GM18519 (cell line): ENCODE measurements at regions not wholly inside any gene's neighbourhood (a gene's known extent, or its start where the extent isn't known, plus 50 kb on each side); places are given as distances from the start of the nearest gene placed in this dataset.
"Not testable (repeated sequence)": the region's sequence is repeated elsewhere in the genome, so short reads cannot be mapped to it uniquely, and the experiment has no call there.

Experiments used
- ATAC-seq: cut with Tn5 transposase; IDR thresholded peaks from one replicate; pipeline ENCODE4 v1.9.1; 2021; ENCODE audit warnings: mild to moderate bottlenecking, moderate library complexity; ENCODE audit not compliant: unreplicated experiment, low FRiP score

DNA sequence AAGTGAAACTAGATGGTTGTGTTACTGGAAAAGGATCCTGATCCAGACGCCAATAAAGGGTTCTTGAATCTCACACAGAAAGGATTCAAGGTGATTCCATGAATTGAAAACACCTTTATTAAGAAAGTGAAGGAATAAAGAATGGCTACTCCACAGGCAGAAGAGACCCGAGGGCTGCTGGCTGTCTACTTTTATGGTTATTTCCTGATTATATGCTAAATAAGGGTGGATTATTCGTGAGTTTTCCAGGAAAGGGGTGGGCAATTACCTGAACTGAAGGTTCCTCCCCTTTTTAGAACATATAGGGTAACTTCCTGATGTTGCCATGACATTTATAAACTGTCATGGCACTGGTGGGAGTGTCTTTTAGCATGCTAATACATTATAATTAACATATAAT is 50.9 kb upstream of the WARS2 start:
- no peak for ATAC-seq

DNA sequence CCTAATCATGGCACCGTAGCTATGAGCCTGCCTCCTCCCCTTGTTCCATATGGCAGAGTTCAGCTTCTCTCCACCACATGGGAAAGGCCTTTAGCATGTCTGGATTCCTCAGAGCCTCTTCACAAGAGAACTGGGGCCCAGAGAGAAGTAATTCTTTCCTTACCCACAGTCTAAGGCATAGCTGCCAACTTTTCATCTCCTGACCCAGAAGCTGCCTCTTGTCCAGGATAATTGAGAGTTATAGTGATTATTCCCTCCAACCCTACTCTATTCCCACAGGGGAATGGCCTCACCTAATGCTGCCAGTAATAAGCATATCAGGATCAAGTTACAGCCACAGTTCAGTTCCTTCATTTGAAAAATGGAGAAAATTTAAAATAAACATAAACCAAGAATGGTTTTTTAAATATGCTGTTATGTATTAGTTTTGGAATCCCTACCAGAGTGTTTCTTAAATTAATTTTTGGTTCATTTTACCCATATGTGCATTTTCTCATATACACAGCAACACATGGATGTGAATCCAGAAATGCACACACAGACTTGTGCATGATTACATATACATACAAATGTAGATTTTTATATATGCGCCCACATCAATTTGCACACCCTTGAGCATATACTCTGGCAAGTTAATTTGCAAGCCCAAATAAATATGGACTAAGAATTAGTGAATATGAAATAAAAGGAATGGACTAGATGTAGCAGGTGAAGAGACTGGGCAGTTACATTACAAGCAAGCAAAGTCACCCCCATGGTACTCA is 63.9 kb upstream of the WARS2 start:
- ATAC-seq = no peak

DNA sequence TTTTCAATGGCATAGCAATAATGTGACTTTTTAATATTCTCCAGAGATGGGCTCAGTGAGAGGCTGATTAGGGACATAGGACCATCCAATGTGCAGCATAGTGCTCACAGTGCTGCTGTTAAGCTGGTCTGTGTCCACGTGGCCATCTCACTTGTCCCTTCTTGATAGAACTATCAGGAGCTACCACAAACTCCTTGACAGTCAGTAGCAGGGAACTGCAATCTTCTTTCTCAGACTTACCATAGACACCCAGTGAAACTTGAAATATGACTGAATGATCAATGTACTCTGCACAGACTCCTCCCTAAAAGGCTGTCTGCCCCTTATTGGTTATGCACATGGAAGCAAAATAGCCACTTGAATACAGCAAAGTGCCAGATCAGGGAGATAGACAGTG is 64.5 kb upstream of the WARS2 start:
- no peak for ATAC-seq

DNA sequence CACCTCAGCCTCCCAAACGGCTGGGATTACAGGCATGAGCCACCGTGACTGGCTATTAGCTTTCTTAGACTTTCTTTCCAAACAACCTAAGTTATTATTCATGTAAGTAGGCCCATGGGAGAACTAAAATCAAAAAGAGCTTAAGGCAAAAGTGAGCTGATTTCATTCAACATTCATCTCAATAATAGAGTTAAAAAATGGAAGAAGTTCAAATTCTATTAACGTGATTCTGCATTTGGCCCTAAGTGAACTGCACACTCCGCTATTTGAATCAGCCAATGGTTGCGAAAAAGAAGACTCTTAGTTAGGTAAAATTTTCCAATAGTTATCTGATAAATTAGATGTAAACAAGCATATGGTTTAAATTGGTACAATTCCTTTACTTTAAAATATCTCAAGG is 68.6 kb upstream of the WARS2 start:
- no peak for ATAC-seq

DNA sequence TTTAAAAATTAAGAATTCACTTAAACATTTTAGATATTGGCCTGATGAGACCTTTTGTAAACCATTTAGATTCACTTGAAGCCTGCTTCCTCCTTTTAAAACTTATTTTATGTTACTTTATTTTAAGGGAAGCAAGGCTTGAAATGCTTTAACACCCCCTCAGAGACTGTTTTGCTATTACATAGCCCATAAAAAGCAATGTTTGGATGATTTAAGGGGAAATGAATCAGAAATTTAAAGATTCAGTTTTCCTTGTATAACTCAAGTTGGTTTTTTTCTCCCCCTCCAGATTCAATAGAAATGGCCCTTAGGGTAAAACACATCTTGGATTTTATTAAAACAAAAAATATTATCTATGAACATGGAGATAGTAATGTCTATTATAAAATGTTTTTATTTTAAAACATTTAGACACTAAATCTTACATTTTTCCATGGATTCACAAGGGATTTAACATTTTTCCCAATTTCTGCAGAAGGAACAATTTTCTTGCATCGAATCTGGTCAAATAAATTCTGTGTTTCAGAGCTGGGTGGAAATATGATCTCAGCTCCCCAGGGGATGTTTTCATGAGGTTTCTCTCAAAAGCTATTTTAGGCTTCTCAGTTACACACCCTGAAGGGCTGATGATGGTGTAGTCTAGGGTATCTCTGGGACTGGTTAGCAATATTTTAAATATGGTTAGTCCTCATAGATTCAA is 69.3 kb upstream of the WARS2 start:
- no peak for ATAC-seq

DNA sequence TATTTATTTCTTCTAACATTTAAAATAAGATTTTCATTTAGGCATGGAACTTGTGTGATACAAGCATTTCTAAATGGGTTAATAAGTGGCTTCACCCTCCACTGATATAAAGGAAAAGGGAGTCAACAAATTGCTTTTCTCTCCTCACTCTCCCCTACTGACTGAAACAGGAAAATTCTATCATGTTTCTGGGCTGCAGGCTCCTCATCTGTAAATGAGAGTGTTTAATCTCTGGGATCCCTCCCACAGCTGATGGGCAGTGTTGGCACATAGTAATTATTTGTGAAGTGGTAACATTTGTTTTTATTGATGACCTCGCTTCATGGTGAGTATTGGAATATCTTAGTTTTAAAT is 69.8 kb upstream of the WARS2 start:
- no peak for ATAC-seq

DNA sequence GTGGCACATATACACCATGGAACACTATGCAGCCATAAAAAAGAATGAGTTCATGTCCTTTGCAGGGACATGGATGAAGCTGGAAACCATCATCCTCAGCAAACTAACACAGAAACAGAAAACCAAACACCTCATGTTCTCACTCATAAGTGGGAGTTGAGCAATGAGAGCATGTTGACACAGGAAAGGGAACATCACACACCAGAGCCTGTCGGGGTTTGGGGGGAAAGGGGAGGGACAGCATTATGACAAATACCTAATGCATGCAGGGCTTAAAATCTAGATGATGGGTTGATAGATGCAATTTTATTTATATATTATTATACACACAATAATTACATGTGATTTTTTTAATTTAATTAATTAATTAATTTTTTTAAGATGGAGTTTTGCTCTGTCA is 72.8 kb upstream of the WARS2 start:
- ATAC-seq = not testable (repeated sequence)

DNA sequence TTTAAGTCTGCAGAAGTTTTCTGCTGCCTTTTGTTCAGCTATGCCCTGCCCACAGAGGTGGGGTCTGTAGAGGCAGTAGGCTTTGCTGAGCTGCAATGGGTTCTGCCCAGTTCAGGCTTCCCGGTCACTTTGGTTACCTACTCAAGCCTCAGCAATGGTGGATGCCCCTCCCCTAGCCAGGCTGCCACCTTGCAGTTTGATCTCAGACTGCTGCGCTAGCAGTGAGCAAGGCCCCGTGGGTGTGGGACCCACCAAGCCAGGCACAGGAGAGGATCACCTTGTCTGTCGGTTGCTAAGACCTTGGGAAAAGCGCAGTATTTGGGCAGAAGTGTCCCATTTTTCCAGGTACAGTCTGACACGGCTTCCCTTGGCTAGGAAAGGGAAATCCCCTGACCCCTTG is 74.5 kb upstream of the WARS2 start:
- ATAC-seq = not testable (repeated sequence)

DNA sequence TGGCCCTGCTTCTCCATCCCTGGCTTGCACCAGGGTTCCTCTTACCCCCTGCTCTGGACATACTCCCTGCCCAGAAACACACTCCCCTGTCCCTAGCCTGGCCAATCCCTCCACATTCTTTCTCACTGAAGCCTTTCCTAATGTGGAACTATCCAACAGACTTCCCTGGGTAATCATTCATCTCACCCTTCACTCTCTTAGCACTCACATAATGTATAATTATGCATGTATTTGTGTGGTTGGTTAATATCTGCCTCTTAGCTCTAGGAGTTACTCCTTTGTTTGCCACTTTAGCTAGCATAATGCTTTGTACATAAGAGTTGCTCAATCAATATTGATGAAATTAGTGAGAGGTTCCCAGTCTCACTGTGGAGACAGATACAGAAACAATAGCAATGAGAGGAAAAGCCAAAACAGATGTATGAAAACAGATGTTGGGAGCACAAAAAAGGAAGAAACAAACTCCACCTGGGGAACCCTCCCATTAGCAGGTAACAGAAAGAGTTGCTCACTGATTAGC is 76.9 kb upstream of the WARS2 start:
- ATAC-seq = no peak

DNA sequence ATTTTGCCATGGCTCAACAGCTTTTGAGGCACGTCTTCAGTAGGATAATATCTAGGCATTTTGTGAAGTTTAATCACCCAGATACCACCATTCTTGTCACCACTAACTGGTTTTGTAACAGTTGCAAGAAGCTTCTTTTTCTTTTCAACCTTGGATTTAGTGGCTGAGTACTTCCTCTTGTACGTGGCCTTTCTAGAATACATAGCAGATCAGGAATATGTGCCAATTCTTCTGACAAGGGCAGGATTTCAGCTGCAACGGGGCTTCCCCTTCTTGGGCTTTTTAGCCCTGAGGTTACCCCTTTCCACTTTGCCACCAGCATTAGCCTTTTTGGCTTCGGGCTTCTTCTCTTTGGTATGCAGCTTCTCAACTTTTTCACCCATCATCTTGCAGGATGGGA is 79.3 kb upstream of the WARS2 start:
- ATAC-seq = no peak

DNA sequence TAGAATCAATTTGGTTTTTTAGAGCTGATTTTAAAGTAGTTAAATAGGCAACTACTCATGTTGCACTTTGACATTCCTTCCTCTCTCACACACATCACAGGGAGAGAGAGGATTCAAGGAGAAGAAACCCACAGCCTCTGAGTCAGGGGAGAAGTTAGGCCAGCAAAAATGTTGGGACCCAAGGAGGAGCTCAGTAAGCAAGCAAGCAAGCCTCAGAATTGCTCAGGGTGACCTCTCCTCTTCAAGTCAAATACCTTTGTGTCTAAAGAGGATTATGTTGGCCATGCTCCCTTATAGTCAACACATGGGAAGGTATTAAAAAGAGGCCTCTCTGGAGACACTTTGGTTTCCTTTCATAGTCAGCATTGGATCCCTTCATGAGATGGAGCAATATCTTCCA is 80.5 kb upstream of the WARS2 start:
- no peak for ATAC-seq

DNA sequence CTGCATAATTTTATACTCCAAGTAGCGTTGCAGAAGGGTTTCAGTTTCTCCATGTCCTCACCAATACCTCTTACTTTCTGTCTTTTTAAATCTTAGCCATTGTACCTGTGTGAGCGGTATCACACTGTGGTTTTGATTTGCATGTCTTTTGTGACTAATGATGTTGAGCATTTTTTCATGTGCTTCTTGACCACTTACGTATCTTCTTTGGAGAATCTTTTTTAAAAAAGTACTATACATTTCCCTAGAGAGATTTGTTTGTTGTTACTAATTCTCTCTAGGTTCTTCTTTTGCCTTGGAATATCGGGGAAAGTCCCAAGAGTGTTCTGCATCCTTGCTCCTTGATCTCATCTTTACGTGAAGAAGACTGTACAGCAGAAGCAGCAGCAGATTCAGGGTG is 81.8 kb upstream of the WARS2 start:
- no peak for ATAC-seq

DNA sequence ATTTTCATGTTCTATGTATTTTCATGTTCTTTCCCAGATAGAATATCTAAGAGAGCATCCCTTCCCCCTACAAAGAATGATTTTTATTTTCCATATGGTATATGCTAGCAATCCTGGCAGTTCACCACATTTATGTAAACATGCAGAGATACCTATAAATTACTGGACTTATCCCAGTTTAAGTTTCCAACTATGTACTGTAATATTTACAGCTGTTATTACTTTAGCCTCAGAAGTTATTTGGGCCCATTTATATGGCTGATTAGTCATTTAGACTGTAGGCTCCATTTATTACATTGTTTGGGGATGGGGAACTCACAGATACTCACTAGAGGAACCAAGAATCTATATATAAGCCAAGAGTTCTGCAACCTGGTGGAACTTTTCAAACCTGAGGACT is 84.8 kb upstream of the WARS2 start:
- no peak for ATAC-seq

DNA sequence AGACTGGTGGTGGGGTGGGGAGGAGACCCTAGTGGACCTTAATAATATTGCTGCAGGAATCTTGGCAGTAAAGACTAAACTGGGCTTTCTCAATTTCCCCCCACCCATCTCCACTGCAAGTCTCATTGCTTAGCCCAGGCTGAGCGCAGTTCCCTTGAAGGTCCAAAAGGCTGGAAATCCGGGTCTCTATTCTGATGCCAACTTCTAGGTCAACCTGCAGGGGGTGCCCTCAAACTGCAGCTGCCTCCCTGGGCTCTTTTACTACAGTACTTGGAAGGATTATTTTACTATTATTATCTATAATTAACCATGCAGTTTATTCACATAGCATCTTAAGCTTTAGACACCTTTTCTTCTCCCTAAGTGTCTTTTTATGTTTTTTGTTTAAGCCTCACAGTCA is 85.4 kb upstream of the WARS2 start:
- ATAC-seq = no peak

DNA sequence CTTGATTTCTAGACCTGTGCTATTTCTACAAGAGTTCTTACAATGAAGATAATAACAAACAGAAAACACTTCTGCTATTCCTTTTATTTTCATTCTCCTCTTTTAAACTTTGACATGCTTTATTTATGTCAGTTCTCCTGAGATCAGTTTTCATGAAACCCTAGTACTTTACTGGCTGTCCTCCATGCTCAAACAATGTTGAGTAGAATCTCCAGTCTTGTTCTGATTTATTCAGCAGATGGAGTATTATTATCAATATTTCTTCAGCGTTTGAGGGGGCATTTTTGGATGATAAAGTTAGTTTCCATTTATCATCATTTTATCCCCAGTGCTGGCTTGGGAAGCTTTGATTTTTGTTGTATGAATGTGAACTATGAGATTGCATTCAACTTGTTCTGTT is 85.9 kb upstream of the WARS2 start:
- ATAC-seq = no peak

DNA sequence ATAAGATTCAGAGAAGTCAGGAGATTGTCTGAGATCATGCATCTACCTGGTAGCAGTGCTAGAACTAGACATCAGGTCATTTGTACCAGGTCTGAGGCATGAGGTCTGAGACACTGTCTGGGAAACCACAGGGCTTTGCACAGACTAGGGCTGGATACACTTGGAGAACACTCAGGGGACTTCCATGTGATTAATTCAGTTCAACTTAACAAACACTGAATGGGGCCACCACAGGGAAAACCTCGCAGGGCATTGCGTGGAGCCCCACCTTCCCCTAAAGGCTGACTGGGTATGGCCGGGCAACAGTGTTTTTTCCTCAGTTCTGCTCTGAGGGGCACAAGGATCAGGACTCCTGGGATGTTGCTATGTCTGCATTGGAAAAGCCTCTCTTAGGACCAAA is 86.5 kb upstream of the WARS2 start:
- no peak for ATAC-seq

DNA sequence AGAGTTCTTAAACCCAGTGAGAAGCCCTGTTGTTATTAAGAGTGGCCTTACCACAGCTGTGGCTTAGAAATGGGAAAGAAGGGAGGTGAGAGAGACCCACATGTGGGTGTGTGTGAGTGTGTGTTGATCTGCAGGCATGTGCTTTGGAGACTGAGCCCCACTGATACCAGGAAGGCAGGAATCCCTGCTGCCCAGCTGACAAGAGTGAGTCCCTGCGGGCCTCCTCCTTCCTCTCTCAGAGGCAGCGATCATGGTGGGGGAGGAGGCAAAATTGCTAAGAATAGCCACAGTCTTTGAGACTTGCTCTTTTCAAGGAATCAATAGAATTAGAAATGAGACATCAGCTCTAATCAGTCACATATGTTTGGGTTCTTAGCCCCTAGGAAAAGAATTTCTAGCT is 87.0 kb upstream of the WARS2 start:
- ATAC-seq = no peak

DNA sequence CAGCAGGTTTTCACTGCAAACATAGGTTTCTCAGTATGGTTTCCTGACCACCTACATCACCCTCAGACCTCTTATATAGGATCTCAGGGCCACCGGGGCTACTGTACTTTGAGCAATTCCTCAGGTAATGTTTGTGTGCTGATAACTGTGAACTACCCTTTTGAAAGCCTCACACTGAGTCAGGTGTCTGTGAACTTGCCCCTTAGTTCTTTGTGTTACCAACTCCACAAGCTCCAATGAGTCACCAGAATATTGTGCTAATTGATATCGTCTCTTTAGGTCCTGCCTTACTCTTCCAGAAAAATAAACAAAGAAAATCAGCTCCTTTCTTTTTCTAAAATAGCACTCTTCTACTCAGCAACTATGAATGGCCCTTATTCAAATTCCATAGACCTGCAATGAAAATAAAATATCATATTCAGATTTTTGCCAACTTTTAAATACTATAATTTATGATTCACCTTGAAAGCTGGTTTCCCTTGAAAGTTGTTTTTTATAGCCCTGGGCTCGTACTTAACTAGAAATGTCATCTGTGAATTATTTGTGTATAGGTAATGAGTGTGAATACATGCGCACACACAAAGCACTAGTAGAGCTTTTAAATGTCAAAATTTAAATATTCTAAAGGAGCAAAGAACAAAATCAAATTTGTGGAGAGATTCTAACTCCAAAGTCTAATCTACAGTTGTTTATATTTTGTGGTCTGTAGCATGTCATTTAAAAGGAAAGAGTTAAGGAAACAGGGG is 88.1 kb upstream of the WARS2 start:
- ATAC-seq = no peak

DNA sequence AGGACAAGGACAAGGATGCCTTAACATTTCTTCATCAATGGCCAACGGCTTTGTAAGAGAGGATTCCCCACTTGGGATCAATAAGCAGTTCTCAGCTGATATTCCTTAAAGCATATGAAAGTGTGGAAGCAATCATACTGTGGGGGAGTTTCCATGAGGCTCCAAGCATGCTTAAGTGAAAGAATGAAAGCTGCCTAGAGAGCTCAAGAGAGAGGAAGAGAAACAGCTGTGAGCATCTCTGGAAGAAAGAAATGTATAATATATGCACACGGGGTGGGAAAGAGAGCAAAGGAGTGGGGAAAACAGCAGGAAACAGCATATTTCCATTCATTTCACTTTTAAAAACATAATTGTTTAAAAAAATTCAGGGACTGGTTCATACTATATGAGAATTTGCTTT is 94.7 kb upstream of the WARS2 start:
- ATAC-seq = no peak

DNA sequence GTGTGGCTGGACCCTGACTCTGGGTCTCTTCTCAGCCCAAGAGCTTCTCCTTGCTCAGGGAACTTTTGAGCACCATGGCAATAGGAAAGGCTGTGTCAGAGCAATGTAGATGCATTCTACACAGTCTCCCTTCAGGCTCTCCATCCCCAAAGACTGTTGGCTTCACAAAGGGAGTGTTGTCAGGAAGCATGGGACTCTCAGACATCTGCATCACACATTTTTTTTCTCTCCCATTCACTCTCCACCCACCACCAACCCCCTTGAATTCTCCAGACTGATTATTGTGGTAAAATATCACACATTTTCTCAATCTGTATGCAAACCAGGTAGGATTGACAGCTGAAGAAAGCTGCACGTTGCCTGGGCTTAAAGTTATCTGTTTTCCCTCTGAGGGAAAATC is 105.4 kb upstream of the WARS2 start:
- ATAC-seq = no peak

DNA sequence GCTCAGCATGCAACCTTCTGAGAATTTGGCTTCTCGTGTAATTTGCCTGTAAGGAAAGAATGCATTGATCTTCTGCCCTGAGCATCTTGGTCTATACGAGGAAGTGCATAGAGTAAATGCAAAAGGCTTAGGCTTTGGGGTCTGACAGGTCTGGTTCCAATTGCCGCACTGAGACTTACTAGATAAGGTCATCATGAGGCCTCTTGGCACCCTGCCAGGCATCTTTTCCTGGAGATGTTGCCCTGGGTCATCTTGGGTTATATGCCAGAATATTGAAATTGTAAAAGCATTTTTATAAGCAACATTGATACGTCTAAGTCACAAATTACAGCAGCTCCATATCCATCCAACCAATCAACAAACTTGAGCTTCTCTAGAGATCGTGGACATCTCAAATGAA is 108.8 kb upstream of the WARS2 start:
- no peak for ATAC-seq

DNA sequence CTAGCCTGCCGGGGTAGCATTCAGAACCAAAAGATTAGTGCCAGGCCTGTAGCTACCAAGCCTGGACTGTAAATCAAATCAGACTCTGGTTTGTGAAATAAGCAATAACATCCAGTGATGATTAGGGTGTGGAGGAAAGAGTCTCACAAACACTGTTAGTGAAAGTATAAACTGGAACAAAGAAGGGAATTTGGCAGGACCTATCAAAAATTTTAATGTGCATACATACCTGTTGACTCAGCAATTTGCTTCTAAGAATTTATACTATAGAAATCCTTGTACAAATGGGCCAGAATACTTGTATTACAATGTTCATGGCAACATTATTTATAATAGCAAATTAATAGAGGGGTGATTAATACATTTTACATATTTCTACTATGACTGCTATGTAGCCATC is 109.8 kb upstream of the WARS2 start:
- no peak for ATAC-seq
